NCI-H1105 treated with DMSO at 0.1 percent for 48 hours (cell line): ENCODE measurements at regions not wholly inside any gene's neighbourhood (a gene's known extent, or its start where the extent isn't known, plus 50 kb on each side); places are given as distances from the start of the nearest gene placed in this dataset.
"Not testable (repeated sequence)": the region's sequence is repeated elsewhere in the genome, so short reads cannot be mapped to it uniquely, and the experiment has no call there.

Experiments
- DNase-seq: peaks from one replicate; lab custom pipeline; 2025; lab: John Stamatoyannopoulos, UW

DNA sequence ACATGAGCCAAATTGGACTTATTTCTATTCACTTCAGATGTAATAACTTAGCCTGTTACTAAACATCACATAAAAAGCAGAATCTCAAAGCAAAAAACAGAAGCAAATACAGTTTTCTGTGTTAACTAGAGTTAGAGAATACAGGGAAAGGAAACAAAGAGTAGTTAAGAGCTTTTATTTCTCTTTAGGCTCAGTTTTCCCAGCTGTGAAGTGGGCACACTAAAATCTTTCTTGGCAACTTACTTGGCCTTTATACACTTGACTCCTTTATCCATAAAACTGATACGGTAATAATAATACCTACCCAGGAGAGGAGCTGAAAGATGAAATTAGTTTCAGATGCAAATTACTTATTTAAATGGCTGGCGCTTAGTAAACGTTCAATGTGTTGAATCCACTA is 132.8 kb upstream of the SPATS2L start:
- DNase-seq, result no peak

DNA sequence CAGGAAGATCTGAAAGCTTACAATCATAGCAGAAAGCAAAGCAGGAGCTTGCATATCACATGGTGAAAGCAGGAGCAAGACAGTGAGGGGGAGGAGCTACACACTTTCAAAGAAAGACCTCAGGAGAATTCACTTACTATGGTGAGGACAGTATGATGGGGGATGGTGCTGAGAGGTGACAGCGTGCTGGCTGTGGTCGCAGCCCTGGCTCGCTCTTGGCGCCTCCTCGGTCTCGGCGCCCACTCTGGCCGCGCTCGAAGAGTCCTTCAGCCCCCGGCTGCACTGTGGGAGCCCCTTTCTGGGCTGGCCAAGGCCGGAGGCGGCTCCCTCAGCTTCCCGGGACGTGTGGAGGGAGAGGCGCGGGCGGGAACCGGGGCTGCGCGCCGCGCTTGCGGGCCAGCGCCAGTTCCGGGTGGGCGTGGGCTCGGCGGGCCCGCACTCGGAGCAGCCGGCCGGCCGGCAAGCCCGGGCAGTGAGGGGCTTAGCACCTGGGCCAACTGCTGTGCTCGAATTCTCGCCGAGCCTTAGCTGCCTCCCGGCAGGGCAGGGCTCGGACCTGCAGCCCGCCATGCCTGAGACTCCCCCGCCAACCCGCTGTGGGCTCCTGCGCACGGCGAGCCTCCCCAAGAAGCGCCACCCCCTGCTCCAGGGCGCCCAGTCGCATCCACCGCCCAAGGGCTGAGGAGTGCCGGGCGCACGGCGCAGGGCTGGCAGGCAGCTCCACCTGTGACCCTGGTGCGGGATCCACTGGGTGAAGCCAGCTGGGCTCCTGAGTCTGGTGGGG is 131.9 kb upstream of the SPATS2L start:
- no peak for DNase-seq

DNA sequence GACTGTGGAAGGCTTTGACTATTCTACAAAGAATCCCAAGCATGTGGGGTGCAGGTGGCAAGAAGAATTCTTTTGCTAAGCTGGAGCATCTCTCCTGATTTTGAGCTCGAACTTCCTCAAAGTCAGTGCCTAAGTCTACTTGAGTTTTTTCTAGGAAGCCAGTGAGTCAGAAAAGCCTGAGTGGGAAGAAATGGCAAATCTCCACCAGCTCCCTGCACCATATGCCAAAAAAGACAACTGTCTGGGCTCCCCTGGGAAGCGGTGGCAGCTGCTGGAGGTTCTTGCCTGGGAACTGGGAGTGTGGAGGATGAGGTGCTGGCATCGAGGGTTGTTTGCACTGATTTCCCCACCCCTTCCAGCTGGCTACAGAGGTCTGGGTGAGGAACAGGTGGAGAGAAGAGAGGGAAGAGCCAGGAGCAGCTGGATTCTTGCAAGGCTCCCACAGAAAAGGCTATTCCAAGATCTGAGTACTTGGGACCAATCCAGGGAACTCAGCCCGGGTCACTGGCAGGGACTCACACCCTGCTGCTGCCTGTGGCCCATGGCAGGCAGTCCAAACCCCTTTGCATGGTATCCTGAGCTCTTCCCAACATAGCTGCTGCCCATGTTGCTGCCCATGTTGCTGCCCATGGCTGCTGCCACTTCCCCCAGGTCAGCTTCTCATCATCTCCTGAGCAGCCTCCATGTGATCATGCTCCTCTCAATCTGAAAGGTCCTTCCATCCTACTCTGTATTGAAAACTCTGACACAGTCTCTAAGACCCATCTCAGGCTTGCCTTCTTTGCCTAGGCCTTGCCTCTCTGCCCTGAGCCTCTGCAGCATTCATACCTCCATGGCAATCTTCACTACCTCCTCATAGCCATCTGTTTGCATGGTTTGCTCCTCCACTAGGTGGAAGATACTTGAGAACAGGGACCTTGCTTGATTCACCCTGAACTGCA is 128.3 kb upstream of the SPATS2L start:
- no peak for DNase-seq

DNA sequence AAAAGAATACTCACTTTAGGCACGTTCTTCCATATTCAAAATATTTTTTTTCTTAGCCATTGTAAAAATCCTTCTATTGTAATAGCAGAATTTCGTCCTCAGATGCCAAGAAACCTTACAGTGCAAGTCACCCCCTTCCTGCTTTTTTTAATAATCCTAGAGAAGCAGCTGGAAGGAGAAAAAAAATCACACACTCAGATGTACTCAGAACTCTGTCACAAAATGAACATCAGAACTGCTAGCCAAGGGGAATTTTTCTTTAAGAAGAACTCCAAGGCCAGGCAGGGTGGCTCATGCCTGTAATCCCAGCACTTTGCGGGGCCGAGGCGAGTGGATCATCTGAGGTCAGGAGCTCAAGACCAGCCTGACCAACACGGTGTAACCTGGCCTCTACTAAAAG is 127.3 kb upstream of the SPATS2L start:
- DNase-seq, result no peak

DNA sequence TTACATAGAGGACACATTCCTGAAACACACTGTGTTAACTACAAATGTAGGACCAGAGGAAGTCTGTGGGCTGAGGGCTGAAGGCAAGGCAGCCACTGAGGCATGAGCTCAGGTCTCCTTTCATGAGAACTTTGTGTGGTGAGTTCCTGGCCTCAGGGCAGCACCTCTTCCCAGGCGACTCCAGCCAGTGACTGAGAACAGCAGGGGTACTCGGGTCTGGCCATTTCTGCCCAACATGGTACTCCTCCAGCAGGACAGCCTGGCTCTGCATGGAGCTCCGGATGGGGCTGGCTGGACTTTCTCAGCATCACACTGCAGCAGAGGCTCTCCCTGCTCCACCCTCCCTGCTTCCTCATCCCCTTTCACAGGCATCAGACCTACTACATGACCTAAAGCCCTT is 125.5 kb upstream of the SPATS2L start:
- no peak for DNase-seq

DNA sequence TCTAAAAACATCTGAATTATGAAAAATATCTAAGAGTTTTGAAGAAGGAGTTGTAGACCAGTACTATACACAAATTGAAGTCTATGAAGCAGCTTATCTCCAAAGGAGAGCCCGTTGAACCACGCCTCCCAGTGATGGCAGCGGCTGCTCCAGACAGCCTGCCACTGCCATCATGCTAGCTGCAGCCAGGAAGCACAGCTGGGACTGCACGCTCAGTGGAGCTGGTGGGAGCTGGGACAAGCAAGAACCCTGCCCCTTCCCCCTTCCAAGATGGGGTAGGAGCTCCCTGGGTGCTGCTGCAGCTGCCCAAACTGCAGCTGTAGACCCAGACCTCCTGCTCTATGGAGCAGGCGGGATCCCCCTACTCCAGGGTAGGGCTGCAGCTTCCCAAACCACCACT is 124.7 kb upstream of the SPATS2L start:
- no peak for DNase-seq

DNA sequence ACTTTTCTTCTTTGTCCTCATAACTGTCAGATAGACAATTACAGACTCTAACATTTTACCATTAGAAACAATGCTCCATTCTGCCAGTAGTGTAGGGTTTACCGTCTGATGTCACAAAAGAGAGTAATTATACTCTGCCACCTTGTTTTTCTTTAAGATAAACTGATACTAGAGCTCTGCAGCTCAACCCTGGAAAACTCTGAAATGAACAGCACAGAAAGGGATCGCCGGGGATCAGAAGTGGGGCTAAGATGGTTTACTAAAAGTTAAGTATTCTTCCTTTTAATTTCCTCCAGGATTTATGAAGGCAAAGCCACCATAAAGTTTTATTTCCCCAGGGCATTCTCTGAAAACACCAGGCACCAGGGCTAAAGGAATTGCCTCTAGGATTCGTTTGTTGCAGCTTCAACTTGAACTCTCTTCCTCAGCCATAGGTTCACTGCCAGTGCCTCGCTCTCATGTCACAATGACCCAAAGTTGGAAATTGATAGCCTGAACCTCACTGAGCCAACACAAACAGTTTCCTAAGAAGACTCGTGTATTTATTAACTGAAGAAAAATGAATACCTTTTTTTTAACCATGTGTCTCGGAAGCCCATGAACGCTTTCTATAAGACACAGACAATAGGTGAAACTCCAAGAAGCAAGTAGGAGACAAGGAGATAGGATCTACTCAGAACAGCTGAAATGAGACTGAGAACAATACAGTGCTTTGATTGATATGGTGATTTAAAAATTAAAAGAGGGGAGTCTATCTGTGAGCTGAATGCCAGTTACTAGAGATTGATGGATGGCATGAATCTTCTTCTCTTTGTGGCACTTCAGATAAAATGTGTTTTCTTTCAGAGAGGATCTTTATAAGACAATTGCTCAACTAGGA is 121.5 kb upstream of the SPATS2L start:
- no peak for DNase-seq

DNA sequence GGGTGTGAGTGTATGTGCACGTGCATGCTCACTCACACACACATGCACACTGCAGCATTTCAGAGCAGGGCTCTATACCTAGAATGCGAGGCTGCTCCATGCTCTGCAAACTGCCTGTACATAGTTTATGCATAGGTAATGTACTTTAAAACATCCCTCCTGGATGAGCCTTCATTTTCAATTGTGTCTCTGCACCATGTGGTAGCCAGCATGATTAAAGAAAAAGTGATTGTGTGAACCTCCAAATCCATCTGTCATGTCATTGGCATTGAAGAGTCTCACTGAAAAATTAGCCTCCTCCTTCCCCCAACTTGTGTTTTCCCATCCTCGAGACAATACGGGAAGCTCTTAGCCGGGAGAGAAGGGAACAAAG is 120.9 kb upstream of the SPATS2L start:
- no peak for DNase-seq

DNA sequence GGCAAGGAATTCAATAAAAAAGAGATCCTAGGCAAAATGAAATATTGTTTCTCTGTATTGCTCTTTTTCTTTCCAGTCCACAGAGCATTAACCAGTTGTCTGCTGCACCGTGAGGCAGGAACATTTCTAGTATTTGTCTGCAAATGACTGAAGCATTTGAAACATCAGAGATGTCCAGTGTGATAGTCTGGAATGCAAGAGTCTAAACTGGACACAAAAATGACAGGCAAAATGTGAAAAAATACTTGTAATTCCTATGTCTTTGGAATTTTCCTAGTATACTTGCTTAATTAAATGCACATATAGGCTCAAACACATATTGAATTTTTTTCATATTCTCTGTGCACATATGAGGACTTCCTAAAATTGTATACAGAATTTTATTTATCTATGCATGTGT is 120.5 kb upstream of the SPATS2L start:
- DNase-seq, result no peak

DNA sequence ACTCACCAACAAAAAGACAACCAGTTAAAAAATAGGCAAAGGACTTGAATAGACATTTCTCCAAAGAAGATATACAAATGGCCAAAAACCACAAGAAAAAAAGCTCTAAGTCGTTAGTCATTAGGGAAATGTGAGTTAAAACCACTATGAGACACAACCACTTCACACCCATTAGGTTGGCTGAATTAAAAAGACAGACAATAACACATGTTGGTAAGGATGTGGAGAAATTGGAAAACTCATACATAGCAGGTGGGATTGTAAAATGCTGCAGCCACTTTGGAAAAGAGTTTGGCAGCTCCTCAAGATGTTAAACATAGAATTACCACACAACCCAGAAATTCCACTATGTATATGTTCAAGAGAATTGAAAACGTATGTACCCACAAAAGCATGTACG is 117.6 kb upstream of the SPATS2L start:
- no peak for DNase-seq

DNA sequence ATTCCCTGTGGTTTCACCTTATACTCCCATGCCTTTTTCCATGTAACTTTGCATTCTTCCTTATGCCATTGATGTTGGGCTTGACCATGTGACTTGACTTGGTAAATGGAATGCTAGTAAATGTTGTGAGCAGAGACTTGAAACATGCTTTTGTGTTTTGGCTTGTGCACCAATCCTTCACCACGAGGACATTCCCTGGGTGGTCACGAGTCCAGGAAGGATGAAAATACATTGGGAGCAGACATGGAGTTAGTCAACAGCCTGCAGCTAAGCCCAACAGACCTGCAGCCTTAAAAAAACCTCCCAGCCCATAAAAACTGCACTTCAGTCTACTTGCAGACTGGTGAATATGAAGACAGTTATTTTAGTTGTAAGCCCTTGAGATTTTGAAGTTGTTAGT is 116.5 kb upstream of the SPATS2L start:
- no peak for DNase-seq

DNA sequence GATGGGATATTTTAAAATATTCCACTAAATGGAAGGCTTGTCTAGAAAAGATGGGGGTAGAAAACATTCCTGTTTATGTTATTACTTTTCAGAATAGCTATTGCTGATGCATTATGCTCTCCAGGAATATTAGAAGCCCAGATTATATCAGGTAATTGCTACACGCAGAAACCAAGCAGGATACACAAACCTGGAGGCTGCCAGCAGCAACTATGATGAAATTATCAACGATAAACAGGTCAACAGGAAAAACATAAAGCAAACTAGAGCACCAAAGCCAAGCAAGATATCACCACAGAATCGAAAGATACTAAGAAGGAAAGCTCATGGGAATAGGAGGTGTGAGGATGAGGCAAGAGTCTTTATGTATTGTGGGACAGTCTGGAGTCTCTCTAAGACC is 113.2 kb upstream of the SPATS2L start:
- no peak for DNase-seq

DNA sequence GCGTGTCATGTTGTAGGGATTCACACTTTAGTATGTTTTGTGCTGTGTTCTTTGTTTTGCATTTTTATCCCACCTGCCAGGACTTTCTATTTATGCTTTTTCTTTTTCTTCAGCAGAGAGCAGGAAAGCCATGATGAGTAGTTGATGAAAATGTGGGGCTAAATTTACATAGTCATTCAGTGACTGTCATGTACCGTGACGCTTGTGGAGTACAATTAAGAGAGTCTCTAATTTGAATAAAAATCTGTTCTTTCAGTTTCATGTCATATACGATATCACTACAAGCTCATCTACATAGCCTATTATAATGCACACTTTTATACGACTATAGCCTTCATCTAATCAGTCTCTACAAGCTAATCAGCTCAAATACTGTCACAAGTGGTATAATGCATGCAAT is 112.7 kb upstream of the SPATS2L start:
- DNase-seq, result no peak

DNA sequence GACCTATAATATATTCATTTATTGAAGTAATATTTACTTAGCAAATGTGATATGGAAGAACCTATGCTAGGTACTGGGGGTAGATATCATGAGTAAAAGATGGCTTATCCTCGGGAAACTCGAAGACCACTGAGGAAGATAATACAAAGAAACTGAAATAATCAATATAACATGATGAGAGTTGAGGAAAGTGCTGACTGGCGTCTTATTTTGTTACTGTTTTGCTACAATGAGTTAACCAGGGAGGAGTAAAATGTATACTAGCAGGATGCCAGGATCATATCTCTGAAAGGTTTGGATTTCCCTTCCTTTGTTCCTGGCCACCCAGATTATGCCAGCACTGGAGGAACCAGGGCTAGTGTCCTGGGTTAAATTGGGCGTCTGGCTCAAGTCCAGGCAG is 111.7 kb upstream of the SPATS2L start:
- no peak for DNase-seq

DNA sequence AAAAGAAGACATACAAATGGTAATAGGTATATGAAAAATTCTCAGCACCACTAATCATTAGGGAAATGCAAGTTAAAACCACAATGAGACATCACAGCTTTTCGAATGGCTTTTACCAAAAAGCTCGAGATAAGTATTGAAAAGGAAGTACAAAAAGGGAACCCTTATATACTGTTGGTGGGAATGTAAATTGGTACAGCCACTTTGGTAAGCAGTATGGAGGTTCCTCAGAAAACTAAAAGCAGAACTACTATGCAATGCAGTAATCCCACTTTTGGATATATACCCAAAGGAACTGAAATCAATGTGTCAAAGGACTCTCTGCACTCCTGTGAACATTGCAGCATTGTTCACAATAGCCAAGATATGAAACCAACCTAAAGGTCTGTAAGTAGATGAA is 107.5 kb upstream of the SPATS2L start:
- DNase-seq, result no peak

DNA sequence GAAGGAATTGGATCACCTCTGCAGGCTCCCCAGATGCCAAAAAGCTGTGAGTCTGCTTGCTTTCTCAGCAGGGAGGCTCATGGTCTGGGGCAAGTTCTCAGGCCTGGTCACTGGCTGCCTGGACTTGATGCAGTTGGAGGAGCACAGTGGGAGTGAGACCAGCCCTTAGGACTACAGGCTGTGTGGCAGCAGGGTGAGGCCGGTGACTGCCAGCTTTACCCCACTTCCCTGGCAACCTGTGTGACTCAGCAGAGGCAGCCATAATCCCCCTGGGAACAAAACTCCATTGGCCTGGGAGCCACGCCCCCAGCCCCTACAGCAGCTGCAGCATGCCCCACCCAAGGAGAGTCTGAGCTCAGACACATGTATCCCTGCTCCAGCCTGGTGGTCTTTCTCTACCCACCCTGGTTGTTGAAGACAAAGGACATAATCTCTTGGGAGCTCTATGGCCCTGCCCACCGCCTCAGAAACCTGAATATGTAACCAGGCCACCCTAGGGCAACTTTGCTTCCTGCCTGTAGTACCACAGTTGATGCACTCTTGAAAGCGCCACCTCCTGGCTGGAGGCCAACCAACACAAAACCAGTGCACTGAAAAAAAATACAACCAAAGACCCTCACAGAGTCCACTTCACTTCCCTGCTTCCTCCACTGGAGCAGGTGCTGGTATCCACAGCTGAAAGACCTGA is 106.8 kb upstream of the SPATS2L start:
- no peak for DNase-seq

DNA sequence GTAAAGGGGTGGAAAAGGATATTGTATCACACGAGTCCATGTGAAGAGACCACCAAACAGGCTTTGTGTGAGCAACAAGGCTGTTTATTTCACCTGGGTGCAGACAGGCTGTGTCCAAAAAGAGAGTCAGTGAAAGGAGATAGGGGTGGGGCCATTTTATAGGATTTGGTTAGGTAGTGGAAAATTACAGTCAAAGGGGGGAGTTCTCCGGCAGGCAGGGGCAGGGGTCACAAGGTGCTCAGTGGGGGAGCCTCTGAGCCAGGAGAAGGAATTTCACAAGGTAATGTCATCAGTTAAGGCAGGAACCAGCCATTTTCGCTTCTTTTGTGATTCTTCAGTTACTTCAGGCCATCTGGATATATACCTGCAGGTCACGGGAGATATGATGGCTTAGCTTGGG is 104.7 kb upstream of the SPATS2L start:
- not testable (repeated sequence) for DNase-seq

DNA sequence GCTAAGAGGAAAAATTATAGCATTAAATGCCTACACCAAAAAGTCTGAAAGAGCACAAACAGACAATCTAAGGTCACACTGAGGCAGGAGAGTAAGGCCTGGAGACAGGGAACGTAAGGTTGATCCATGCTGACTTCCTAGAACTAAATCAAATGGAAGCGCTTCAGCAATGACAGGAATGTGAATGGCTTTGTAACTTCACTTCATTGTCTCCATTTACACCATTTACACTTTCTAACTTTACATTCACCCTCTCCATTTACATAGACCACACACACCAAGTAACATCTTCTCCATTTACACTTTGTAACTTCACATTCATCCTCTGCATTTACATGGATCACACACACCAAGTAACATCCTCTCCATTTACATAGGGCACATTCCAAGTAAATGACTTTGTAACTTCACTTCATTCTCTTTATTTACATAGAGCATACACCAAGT is 103.1 kb upstream of the SPATS2L start:
- no peak for DNase-seq

DNA sequence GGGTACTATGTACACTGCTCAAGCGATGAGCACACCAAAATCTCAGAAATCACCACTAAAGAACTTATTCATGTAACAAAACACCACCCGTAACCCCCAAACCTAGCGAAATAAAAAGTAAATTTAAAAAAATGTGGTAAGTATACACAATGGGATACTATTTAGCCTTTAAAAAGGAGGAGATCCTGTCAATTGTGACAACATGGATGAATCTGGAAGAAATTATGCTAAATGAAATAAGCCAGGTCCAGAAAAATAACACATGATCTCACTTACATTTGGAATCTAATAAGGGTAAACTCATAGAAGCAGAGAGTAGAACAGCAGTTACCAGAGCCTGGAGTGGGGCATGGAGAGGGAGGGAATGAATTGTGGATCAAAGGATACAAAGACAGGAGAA is 98.5 kb upstream of the SPATS2L start:
- DNase-seq, result no peak

DNA sequence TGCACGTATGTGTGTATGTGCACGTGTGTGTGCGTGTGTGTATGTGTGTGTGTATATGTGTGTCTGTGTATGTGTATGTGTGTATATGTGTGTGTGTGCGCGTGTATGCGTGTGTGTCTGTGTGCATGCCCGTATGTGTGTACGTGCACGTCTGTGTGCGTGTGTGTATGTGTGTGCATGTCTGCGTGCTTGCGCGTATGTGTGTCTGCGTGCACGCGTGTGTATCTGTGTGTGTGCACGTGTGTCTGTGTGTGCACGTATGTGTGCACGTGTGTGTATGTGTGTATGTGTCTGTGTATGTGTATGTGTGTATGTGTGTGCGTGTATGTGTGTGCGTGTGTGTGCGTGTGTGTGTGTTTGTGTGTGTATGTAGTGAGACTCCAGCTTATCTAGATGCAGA is 97.5 kb upstream of the SPATS2L start:
- no peak for DNase-seq

DNA sequence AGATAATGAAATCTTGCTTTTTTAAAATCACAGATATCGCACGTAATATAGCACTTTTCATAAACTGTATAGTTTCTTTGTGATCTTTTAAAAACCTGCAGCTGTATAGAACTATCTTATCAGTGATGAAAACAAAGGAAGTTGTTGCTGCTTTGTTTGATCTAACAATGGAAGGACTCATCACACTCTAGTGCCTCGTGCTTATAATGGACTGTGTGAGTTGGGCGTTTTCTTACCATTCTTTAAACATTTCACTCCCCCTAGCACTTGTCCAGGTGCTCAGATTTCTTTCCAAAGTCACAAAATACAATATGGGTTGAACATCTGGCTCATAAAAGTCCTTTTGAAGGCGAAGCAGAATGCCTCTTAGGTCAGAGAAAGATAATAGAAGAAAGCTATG is 94.8 kb upstream of the SPATS2L start:
- no peak for DNase-seq
